MM.1S (cell line): ENCODE measurements at regions not wholly inside any gene's neighbourhood (a gene's known extent, or its start where the extent isn't known, plus 50 kb on each side); places are given as distances from the start of the nearest gene placed in this dataset.

Experiments
- DNase-seq: peaks from one replicate; pipeline ENCODE4 v3.0.0-alpha.2; 2015
- H2AFZ ChIP-seq: fragments of 300-600 bp; sonication (generic); 2 replicates; pipeline ENCODE4 v1.6.0; 2016; ENCODE audit warnings: antibody characterized with exemption, low read length
- H3F3A ChIP-seq: fragments of 300-600 bp; sonication (generic); 2 replicates; pipeline ENCODE4 v1.6.1; 2016; ENCODE audit warnings: mild to moderate bottlenecking, antibody characterized with exemption, low read length, moderate library complexity, mixed read lengths; ENCODE audit not compliant: insufficient read depth
- H3K27ac ChIP-seq: fragments of 300-600 bp; sonication (generic); 2 replicates; pipeline ENCODE4 v1.5.1; 2016; ENCODE audit warnings: mild to moderate bottlenecking, low read length
- H3K27me3 ChIP-seq: fragments of 300-600 bp; sonication (generic); replicated peaks from 2 replicates; pipeline ENCODE4 v1.6.0; 2016; ENCODE audit warnings: low read length; ENCODE audit not compliant: insufficient read depth
- H3K36me3 ChIP-seq: fragments of 300-600 bp; sonication (generic); replicated peaks from 2 replicates; pipeline ENCODE4 v1.6.1; 2016; ENCODE audit warnings: mild to moderate bottlenecking, low read length, mixed read lengths; ENCODE audit not compliant: insufficient read depth
- H3K4me1 ChIP-seq: fragments of 300-600 bp; sonication (generic); 2 replicates; pipeline ENCODE4 v1.6.1; 2016; ENCODE audit warnings: low read length, mixed read lengths
- H3K4me2 ChIP-seq: fragments of 300-600 bp; sonication (generic); 2 replicates; pipeline ENCODE4 v1.6.0; 2016; ENCODE audit warnings: low read depth, low read length
- H3K4me3 ChIP-seq: fragments of 300-600 bp; sonication (generic); 2 replicates; pipeline ENCODE4 v1.5.1; 2016; ENCODE audit warnings: low read length, mixed read lengths
- H3K79me2 ChIP-seq: fragments of 300-600 bp; sonication (generic); 2 replicates; pipeline ENCODE4 v1.6.1; 2016; ENCODE audit warnings: mixed run types, low read length, mixed read lengths
- H3K9ac ChIP-seq: fragments of 300-600 bp; sonication (generic); 2 replicates; pipeline ENCODE4 v1.6.1; 2016; ENCODE audit warnings: low read length, mixed read lengths
- H3K9me2 ChIP-seq: fragments of 300-600 bp; sonication (generic); replicated peaks from 2 replicates; pipeline ENCODE4 v1.6.1; 2016; ENCODE audit warnings: mild to moderate bottlenecking, low read length, mixed read lengths; ENCODE audit not compliant: insufficient read depth
- H3K9me3 ChIP-seq: fragments of 300-600 bp; sonication (generic); replicated peaks from 2 replicates; pipeline ENCODE4 v1.6.1; 2016; ENCODE audit warnings: mild to moderate bottlenecking, low read length, mixed read lengths; ENCODE audit not compliant: insufficient read depth
- H4K20me1 ChIP-seq: fragments of 300-600 bp; sonication (generic); 2 replicates; pipeline ENCODE4 v1.6.1; 2016; ENCODE audit warnings: mild to moderate bottlenecking, low read length, moderate library complexity, mixed read lengths; ENCODE audit not compliant: insufficient read depth
- EZH2 ChIP-seq: fragments of 300-600 bp; sonication (generic); optimal IDR thresholded peaks from 2 replicates; pipeline ENCODE3; 2017; ENCODE audit warnings: low read depth, mild to moderate bottlenecking, antibody characterized with exemption, low read length, mixed read lengths
- EZH2phosphoT487 ChIP-seq: fragments of 300-600 bp; sonication (generic); IDR thresholded peaks from 2 replicates; pipeline ENCODE4 v1.6.1; 2018; ENCODE audit warnings: antibody characterized with exemption, low read length
- TF ChIP-seq, protein P1 (sequence below): fragments of 300-600 bp; sonication (generic); IDR thresholded peaks from 2 replicates; pipeline ENCODE4 v1.5.1; 2016; ENCODE audit warnings: antibody characterized with exemption, low read length, mixed read lengths

DNA sequence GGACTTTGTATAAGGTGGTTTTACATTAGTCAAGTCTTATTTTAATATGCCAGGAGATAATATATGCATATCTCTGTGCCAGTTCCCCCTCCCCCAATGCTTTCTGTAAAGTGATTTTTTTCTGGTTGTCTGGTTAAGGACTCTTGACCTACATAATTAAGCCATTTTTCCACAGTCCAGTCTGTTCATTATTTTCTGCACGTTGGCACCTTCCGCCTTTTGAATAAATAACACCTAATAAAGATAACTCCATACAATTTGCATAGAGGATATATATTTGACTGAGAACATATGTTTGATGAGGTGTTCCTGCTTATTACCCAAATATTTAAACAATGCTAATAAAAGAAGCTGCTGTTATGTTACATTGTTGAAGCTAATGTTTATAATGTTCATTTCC lies 320.9 kb downstream of the DMAC1 start:
- Histone ChIP-seq H3K79me2 (no peaks in the 10 kb centered on the region), H3K9ac (no peak overlapping the region), H3K36me3 (no peaks in the 10 kb centered on the region), H3K27me3 (no peaks in the 10 kb centered on the region), H3K4me3 (no peak overlapping the region), H3K9me3 (no peaks in the 10 kb centered on the region), H3F3A (no peaks in the 10 kb centered on the region), H3K4me1 (no peaks in the 10 kb centered on the region), H3K27ac (no peak overlapping the region), H3K9me2 (no peaks in the 10 kb centered on the region), H3K4me2 (no peak overlapping the region), H4K20me1 (no peaks in the 10 kb centered on the region), H2AFZ (no peak overlapping the region)
- no peak for DNase-seq
- TF ChIP-seq EZH2 (no peak), EZH2phosphoT487 (no peak)
- TF ChIP-seq, protein P1, sequence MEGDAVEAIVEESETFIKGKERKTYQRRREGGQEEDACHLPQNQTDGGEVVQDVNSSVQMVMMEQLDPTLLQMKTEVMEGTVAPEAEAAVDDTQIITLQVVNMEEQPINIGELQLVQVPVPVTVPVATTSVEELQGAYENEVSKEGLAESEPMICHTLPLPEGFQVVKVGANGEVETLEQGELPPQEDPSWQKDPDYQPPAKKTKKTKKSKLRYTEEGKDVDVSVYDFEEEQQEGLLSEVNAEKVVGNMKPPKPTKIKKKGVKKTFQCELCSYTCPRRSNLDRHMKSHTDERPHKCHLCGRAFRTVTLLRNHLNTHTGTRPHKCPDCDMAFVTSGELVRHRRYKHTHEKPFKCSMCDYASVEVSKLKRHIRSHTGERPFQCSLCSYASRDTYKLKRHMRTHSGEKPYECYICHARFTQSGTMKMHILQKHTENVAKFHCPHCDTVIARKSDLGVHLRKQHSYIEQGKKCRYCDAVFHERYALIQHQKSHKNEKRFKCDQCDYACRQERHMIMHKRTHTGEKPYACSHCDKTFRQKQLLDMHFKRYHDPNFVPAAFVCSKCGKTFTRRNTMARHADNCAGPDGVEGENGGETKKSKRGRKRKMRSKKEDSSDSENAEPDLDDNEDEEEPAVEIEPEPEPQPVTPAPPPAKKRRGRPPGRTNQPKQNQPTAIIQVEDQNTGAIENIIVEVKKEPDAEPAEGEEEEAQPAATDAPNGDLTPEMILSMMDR: no peak

DNA sequence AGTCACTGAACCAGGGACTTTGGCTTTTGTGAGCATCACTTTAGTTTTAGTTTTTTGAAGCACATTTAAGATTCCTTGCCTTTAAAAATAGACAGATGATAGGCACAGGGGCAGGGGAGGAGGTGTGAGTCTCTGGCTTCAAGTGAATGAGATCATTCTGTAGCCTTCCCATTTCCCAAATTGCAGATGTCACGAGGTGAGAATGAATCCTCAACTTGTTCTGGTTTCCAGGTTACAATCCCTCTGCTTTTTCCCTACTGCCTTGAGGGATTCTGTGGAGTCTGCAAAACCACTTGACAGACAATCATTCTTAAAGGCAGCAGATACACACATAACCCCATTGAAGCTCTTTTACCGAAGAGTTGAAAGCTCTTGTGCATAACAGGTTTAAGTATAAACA lies 332.4 kb downstream of the DMAC1 start:
- H4K20me1 ChIP-seq: no peaks in the 10 kb centered on the region
- no peaks in the 10 kb centered on the region for H3K79me2 ChIP-seq
- H3K27ac ChIP-seq: no peak overlapping the region
- no peak overlapping the region for H3K9ac ChIP-seq
- no peak overlapping the region for H3K4me2 ChIP-seq
- H2AFZ ChIP-seq: no peak overlapping the region
- no peaks in the 10 kb centered on the region for H3K9me2 ChIP-seq
- no peak for DNase-seq
- no peaks in the 10 kb centered on the region for H3K27me3 ChIP-seq
- TF ChIP-seq, protein P1: no peak
- TF ChIP-seq EZH2phosphoT487 (no peak), EZH2 (no peak)
- no peaks in the 10 kb centered on the region for H3K9me3 ChIP-seq
- peaks cover 4% of the 10 kb centered on the region for H3F3A ChIP-seq
- H3K4me3 ChIP-seq: no peak overlapping the region
- H3K4me1 ChIP-seq: peaks cover 13% of the 10 kb centered on the region
- no peaks in the 10 kb centered on the region for H3K36me3 ChIP-seq

DNA sequence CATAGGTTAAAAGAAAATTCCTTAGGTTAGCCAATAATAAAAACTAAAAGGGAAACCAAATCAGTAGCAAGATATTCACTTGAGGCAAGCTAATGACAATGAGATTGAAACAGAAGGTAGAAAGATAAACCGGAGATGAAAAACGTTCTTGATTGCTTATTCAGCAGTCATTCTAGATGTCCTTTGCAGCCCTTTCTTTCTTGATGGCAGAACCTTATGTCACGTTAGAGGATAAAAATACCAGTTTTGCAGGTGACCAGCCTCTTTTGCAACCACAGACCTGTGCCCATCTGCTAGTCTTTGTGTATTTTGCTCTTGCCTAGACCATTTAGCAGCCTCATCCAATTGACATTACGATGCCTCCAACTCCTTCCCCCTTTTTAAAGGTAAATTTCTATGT lies 337.8 kb downstream of the DMAC1 start:
- Histone ChIP-seq H3K4me1 (peaks cover 18% of the 10 kb centered on the region), H4K20me1 (no peaks in the 10 kb centered on the region), H3K4me3 (peak overlapping the region; percentile 47; the same call in 1 of the 2 replicates), H3K79me2 (no peaks in the 10 kb centered on the region), H2AFZ (peak overlapping the region; percentile 45; the same call in 1 of the 2 replicates), H3K27ac (peak overlapping the region; percentile 67; the same call in 1 of the 2 replicates), H3K9me2 (no peaks in the 10 kb centered on the region), H3K9me3 (no peaks in the 10 kb centered on the region), H3K9ac (no peak overlapping the region), H3K27me3 (no peaks in the 10 kb centered on the region), H3K36me3 (no peaks in the 10 kb centered on the region), H3K4me2 (peak overlapping the region; percentile 80), H3F3A (peaks cover 15% of the 10 kb centered on the region)
- TF ChIP-seq EZH2phosphoT487 (no peak), EZH2 (no peak)
- TF ChIP-seq, protein P1: no peak
- peak; percentile 94 for DNase-seq
